Mucosa of rectum (tissue), 2 donors: ENCODE measurements at regions not wholly inside any gene's neighbourhood (a gene's known extent, or its start where the extent isn't known, plus 50 kb on each side); places are given as distances from the start of the nearest gene placed in this dataset.

Experiments used
- H3K27ac ChIP-seq, 2 donors: one replicate each; pipeline ENCODE4 v1.7.0; 2013; ENCODE audit warnings: inconsistent platforms in 2 of 2, low read depth in 2 of 2, low read length in 2 of 2
- H3K27me3 ChIP-seq, 2 donors: one replicate each; pipeline ENCODE4 v1.7.0; 2013; ENCODE audit warnings: low read length in 2 of 2; ENCODE audit not compliant: control insufficient read depth in 2 of 2, insufficient read depth in 2 of 2
- H3K36me3 ChIP-seq, 2 donors: one replicate each; pipeline ENCODE4 v1.7.0; 2013; ENCODE audit warnings: low read length in 2 of 2; ENCODE audit not compliant: control insufficient read depth in 2 of 2, insufficient read depth in 2 of 2
- H3K4me1 ChIP-seq, 2 donors: one replicate each; pipeline ENCODE4 v1.7.0; 2013; ENCODE audit warnings: low read length in 2 of 2, mild to moderate bottlenecking in 1 of 2; ENCODE audit not compliant: control insufficient read depth in 2 of 2, insufficient read depth in 2 of 2
- H3K4me3 ChIP-seq, 2 donors: one replicate each; pipeline ENCODE4 v1.7.0; 2013; ENCODE audit warnings: low read length in 2 of 2
- H3K9ac ChIP-seq, 2 donors: one replicate each; pipeline ENCODE4 v1.7.0; 2013; ENCODE audit warnings: low read length in 2 of 2, low read depth in 1 of 2, mild to moderate bottlenecking in 1 of 2
- H3K9me3 ChIP-seq, 2 donors: one replicate each; pipeline ENCODE4 v1.7.0; 2013; ENCODE audit warnings: low read length in 2 of 2; ENCODE audit not compliant: control insufficient read depth in 2 of 2
- donor health status: healthy.
- donor health status: Normal muscosa, but diverticular disease.

- H3K4me1 ChIP-seq, result no peaks in the 10 kb centered on the region
- no peaks in the 10 kb centered on the region for H3K9me3 ChIP-seq
- no peak overlapping the region for H3K27ac ChIP-seq
- no peaks in the 10 kb centered on the region for H3K36me3 ChIP-seq
- no peak overlapping the region for H3K9ac ChIP-seq
- H3K27me3 ChIP-seq, result no peaks in the 10 kb centered on the region
- H3K4me3 ChIP-seq, result no peak overlapping the region
These were observed 166.2 kb upstream of the GRIA4 start for GRCh38 chr11:105443623-105444022.

GRCh38 chr11:105432241-105432995, 177.5 kb upstream of the GRIA4 start:
- Histone ChIP-seq H3K27ac (no peak overlapping the region), H3K4me1 (no peaks in the 10 kb centered on the region), H3K9ac (no peak overlapping the region), H3K27me3 (no peaks in the 10 kb centered on the region), H3K9me3 (no peaks in the 10 kb centered on the region), H3K36me3 (no peaks in the 10 kb centered on the region), H3K4me3 (no peak overlapping the region)

- Histone ChIP-seq H3K9ac (no peak overlapping the region), H3K4me1 (no peaks in the 10 kb centered on the region), H3K36me3 (no peaks in the 10 kb centered on the region), H3K27me3 (no peaks in the 10 kb centered on the region), H3K9me3 (no peaks in the 10 kb centered on the region), H3K27ac (no peak overlapping the region), H3K4me3 (no peak overlapping the region)
These were observed 180.6 kb upstream of the GRIA4 start for GRCh38 chr11:105429096-105429910.

GRCh38 chr11:105407101-105407500, 202.8 kb upstream of the GRIA4 start:
- no peak overlapping the region for H3K4me3 ChIP-seq
- no peaks in the 10 kb centered on the region for H3K36me3 ChIP-seq
- no peak overlapping the region for H3K27ac ChIP-seq
- no peak overlapping the region for H3K9ac ChIP-seq
- no peaks in the 10 kb centered on the region for H3K27me3 ChIP-seq
- H3K9me3 ChIP-seq, result no peaks in the 10 kb centered on the region
- no peaks in the 10 kb centered on the region for H3K4me1 ChIP-seq

- no peak overlapping the region for H3K4me3 ChIP-seq
- no peaks in the 10 kb centered on the region for H3K36me3 ChIP-seq
- no peaks in the 10 kb centered on the region for H3K27me3 ChIP-seq
These were observed 208.5 kb upstream of the GRIA4 start for GRCh38 chr11:105401269-105401809.

GRCh38 chr11:105399511-105399910, 210.4 kb upstream of the GRIA4 start:
- no peaks in the 10 kb centered on the region for H3K36me3 ChIP-seq
- H3K27ac ChIP-seq, result no peak overlapping the region
- H3K4me1 ChIP-seq, result no peaks in the 10 kb centered on the region
- H3K9ac ChIP-seq, result no peak overlapping the region
- H3K9me3 ChIP-seq, result no peaks in the 10 kb centered on the region
- no peak overlapping the region for H3K4me3 ChIP-seq
- H3K27me3 ChIP-seq, result no peaks in the 10 kb centered on the region

More at GRCh38 chr11:105401269-105401809, 208.5 kb upstream of the GRIA4 start:
- H3K4me1 ChIP-seq, result no peaks in the 10 kb centered on the region
- H3K9me3 ChIP-seq, result no peaks in the 10 kb centered on the region
- H3K27ac ChIP-seq, result no peak overlapping the region
- H3K9ac ChIP-seq, result no peak overlapping the region

- no peaks in the 10 kb centered on the region for H3K9me3 ChIP-seq
- H3K27ac ChIP-seq, result no peak overlapping the region
- no peaks in the 10 kb centered on the region for H3K27me3 ChIP-seq
- H3K4me1 ChIP-seq, result no peaks in the 10 kb centered on the region
- H3K36me3 ChIP-seq, result no peaks in the 10 kb centered on the region
- H3K4me3 ChIP-seq, result no peak overlapping the region
- no peak overlapping the region for H3K9ac ChIP-seq
These were observed 211.2 kb upstream of the GRIA4 start for GRCh38 chr11:105398636-105399035.

GRCh38 chr11:105393326-105393725, 216.5 kb upstream of the GRIA4 start:
- Histone ChIP-seq H3K9ac (no peak overlapping the region), H3K27me3 (no peaks in the 10 kb centered on the region), H3K4me1 (no peaks in the 10 kb centered on the region), H3K27ac (no peak overlapping the region), H3K4me3 (no peak overlapping the region), H3K9me3 (no peaks in the 10 kb centered on the region), H3K36me3 (no peaks in the 10 kb centered on the region)

- no peaks in the 10 kb centered on the region for H3K27me3 ChIP-seq
- H3K27ac ChIP-seq, result no peak overlapping the region
- H3K4me1 ChIP-seq, result no peaks in the 10 kb centered on the region
- no peak overlapping the region for H3K9ac ChIP-seq
- no peaks in the 10 kb centered on the region for H3K9me3 ChIP-seq
- no peak overlapping the region for H3K4me3 ChIP-seq
- H3K36me3 ChIP-seq, result no peaks in the 10 kb centered on the region
These were observed 217.3 kb upstream of the GRIA4 start for GRCh38 chr11:105392556-105392955.

GRCh38 chr11:105389952-105390351, 219.9 kb upstream of the GRIA4 start:
- H3K9ac ChIP-seq, result no peak overlapping the region
- no peak overlapping the region for H3K4me3 ChIP-seq
- no peaks in the 10 kb centered on the region for H3K36me3 ChIP-seq
- H3K4me1 ChIP-seq, result no peaks in the 10 kb centered on the region
- no peaks in the 10 kb centered on the region for H3K9me3 ChIP-seq
- no peak overlapping the region for H3K27ac ChIP-seq
- H3K27me3 ChIP-seq, result no peaks in the 10 kb centered on the region
